Motor neuron (in vitro differentiated cells): ENCODE measurements at regions not wholly inside any gene's neighbourhood (a gene's known extent, or its start where the extent isn't known, plus 50 kb on each side); places are given as distances from the start of the nearest gene placed in this dataset.

Experiments used
- ATAC-seq, 8 experiments: fragments of 200-7000 bp; cut with Tn5 transposase; replicated peaks in 6 of 8; 2 replicates each; pipeline ENCODE4 v1.8.0; 2021; ENCODE audit warnings: mild to moderate bottlenecking in 8 of 8, moderate library complexity in 8 of 8
- H3K27ac ChIP-seq, 2 donors: fragments of 250-450 bp; sonication (Bioruptor Pico); 2 replicates each; pipeline ENCODE4 v1.9.0; 2021; ENCODE audit warnings: antibody characterized with exemption in 2 of 2, mild to moderate bottlenecking in 2 of 2, moderate library complexity in 1 of 2
- H3K4me1 ChIP-seq, 2 donors: fragments of 250-450 bp; sonication (Bioruptor Pico); replicated peaks in 1 of 2; 2 replicates each; pipeline ENCODE4 v1.6.1; 2021; ENCODE audit warnings: antibody characterized with exemption in 2 of 2, mild to moderate bottlenecking in 2 of 2, moderate library complexity in 1 of 2
- H3K4me3 ChIP-seq, 5 donors: fragments of 250-450 bp; sonication (Bioruptor Pico); 2 replicates each; pipeline ENCODE4 v1.9.0; 2021; ENCODE audit warnings: antibody characterized with exemption in 5 of 5, mild to moderate bottlenecking in 5 of 5, moderate library complexity in 4 of 5
- WGBS, 10 experiments: fragments of 450-650 bp; shearing (Covaris generic); methylation state at CpG; one replicate each; pipeline ENCODE4 v1.0.0; 2022; 5-methylcytosine and 5-hydroxymethylcytosine counted together
- in situ Hi-C, 9 experiments: fragments of 400-800 bp; cut with MboI; loops; one replicate each; pipeline ENCODE4 v1.15.0; 2021; ENCODE audit warnings: low sequenced_read_pairs in 9 of 9, low pct_unique_long_range_greater_than_20kb in 2 of 9; ENCODE audit not compliant: unreplicated experiment in 9 of 9

DNA sequence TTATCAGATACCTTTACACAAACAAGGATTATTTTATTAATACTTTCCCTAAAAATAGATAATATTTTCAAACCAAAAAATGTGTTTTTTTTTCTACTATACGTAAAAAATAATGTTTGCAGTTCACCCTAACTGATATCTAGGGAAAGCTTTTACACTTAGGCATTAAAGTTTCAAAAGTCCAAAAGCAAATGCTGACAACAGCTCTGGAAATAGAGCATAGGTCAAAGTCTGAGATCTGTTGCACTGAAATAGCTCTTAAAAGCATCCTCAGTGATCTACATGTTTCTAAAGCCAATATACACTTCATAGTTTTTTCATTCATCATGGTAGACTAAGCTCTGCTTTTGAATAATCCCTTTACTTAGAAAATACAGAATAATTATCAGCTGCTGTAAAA, 222.8 kb downstream of the TRAM1L1 start:
- ATAC-seq, result no peak
- Histone ChIP-seq H3K4me1 (no peaks in the 10 kb centered on the region), H3K4me3 (no peak overlapping the region), H3K27ac (no peak overlapping the region)
- 0 to 100% (median 78%) methylated on average over 1 of the region's 1 CpG; no CpG with 5 or more reads in 3 of the 10 experiments for WGBS, 10 experiments
- in situ Hi-C loops, result no loop called here

- no peak overlapping the region for H3K27ac ChIP-seq
- in situ Hi-C loops, result no loop called here
- no peak for ATAC-seq
- 0 to 100% (median 90%) methylated on average over 1 of the region's 1 CpG; no CpG with 5 or more reads in 1 of the 10 experiments for WGBS, 10 experiments
- no peaks in the 10 kb centered on the region for H3K4me1 ChIP-seq
- no peak overlapping the region for H3K4me3 ChIP-seq
Observed at GRCh38 chr4:116860891-116861290, 224.5 kb downstream of the TRAM1L1 start.

GRCh38 chr4:116849620-116850019, 235.8 kb downstream of the TRAM1L1 start:
- Histone ChIP-seq H3K27ac (no peak overlapping the region), H3K4me3 (no peak overlapping the region), H3K4me1 (no peaks in the 10 kb centered on the region)
- in situ Hi-C loops, result no loop called here
- peak in 1 of 8 experiments; percentile 19 for ATAC-seq

GRCh38 chr4:116847616-116848015, 237.8 kb downstream of the TRAM1L1 start:
- Histone ChIP-seq H3K4me1 (no peaks in the 10 kb centered on the region), H3K4me3 (no peak overlapping the region), H3K27ac (no peak overlapping the region)
- 0 to 100% (median 91%) methylated on average over 1 to 2 of the region's 2 CpGs for WGBS, 10 experiments
- in situ Hi-C loops, result no loop called here
- peak in 1 of 8 experiments; percentile 16 for ATAC-seq

GRCh38 chr4:116839826-116840225, 245.6 kb downstream of the TRAM1L1 start:
- ATAC-seq, result no peak
- Histone ChIP-seq H3K27ac (no peak overlapping the region), H3K4me3 (no peak overlapping the region), H3K4me1 (no peaks in the 10 kb centered on the region)
- in situ Hi-C loops, result no loop called here
- WGBS, 10 experiments, result 0 to 100% (median 84%) methylated on average over 1 to 5 of the region's 5 CpGs; no CpG with 5 or more reads in 1 of the 10 experiments

DNA sequence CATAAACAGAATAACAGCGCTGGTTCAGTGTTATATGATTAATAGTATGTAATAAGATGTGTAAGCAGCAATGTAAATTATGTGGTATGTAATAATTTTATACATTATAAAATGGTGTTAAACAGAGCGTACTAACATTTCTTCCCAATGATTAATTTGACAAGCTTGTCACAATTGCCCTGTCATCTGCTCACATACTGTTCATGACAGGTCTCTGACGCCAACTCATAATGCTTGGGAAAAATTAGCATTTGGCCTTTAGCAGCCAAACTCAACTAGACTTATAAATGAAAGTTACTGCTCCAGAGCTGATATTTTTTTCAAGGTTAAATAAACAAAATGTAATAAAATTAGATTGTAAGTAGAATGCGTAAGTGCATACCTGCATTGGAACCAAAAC, 246.8 kb downstream of the TRAM1L1 start:
- Histone ChIP-seq H3K27ac (no peak overlapping the region), H3K4me3 (no peak overlapping the region), H3K4me1 (no peaks in the 10 kb centered on the region)
- WGBS, 10 experiments, result 18 to 100% (median 92%) methylated on average over 1 to 4 of the region's 4 CpGs
- in situ Hi-C loops, result no loop called here
- no peak for ATAC-seq

DNA sequence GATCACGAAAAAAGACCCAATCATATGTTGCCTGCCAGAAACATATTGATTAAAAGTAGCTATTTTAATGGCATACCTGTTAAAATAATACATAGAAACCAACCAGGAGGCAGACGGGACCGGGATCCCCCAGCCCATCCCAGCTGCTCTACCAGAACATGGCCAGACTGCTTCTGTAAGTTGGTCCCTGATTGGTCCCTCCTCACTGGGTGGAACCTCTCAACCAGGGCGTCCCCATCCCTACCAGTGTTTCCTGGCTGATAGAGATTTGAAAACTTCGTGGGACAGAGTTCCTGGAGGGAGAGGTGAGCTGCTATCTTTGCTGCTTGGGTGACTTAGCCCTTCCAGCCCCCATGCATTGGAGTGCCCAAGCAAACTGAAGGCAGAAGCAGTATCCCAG, 256.2 kb downstream of the TRAM1L1 start:
- Histone ChIP-seq H3K4me3 (no peak overlapping the region), H3K4me1 (no peaks in the 10 kb centered on the region), H3K27ac (no peak overlapping the region)
- in situ Hi-C loops, result no loop called here
- 0 to 100% (median 84%) methylated on average over 1 to 4 of the region's 5 CpGs for WGBS, 10 experiments
- no peak for ATAC-seq

DNA sequence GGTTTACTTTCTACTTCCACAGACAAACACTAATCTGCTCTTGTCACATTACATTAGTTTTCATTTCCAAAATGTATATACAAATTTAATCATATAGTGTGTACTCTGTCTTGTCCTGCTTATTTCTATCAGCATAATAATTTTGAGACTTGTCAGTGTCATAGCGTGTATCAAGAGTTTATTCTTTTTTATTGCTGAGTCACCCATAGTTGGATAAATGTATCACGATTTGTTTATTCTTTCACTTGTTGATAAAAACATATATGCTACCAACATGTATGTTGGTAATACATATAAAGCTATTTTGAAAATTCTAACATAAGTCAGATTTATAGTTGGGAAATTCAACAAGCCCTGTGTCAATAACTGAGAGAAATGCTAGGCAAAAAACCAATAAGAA, 261.2 kb downstream of the TRAM1L1 start:
- 0 to 100% (median 84%) methylated on average over 1 to 2 of the region's 2 CpGs for WGBS, 10 experiments
- H3K27ac ChIP-seq, result no peak overlapping the region
- in situ Hi-C loops, result no loop called here

DNA sequence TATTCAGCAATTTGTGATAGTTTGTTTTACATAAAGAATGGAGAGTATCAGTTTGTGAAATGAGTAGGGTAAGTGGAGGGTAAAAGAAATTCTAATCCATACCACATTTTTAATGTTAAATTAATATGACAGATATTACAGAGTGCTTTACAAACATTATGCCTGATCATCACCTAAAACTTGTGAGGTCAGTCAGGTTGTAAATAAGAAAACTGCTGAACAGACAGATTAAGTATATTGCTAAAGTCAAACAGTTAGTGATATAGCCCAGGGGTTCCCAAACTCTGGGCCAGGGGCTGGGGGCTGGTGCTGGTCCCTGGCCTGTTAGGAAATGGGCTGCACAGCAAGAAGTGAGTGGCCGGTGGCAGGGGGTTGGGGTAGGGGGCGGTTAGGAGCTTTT, 273.6 kb downstream of the TRAM1L1 start:
- H3K4me3 ChIP-seq, result no peak overlapping the region
- 0 to 92% methylated on average over 2 of the region's 2 CpGs; no CpG with 5 or more reads in 8 of the 10 experiments for WGBS, 10 experiments
- no peak for ATAC-seq

More for the DNA sequence above, 261.2 kb downstream of the TRAM1L1 start:
- no peak for ATAC-seq
- Histone ChIP-seq H3K4me3 (no peak overlapping the region), H3K4me1 (no peaks in the 10 kb centered on the region)

GRCh38 chr4:116796022-116796421, 289.4 kb downstream of the TRAM1L1 start:
- no peak for ATAC-seq
- in situ Hi-C loops, result no loop called here
- Histone ChIP-seq H3K4me1 (no peaks in the 10 kb centered on the region), H3K27ac (no peak overlapping the region), H3K4me3 (no peak overlapping the region)
- 0 to 92% (median 63%) methylated on average over 1 to 2 of the region's 2 CpGs; no CpG with 5 or more reads in 2 of the 10 experiments for WGBS, 10 experiments

More for the DNA sequence above, 273.6 kb downstream of the TRAM1L1 start:
- in situ Hi-C loops, result no loop called here
- no peak overlapping the region for H3K27ac ChIP-seq
- no peaks in the 10 kb centered on the region for H3K4me1 ChIP-seq

GRCh38 chr4:116788723-116789122, 296.7 kb downstream of the TRAM1L1 start:
- no peaks in the 10 kb centered on the region for H3K4me1 ChIP-seq
- WGBS, 10 experiments, result 20 to 100% (median 80%) methylated on average over 1 to 2 of the region's 2 CpGs; no CpG with 5 or more reads in 5 of the 10 experiments
- no peak overlapping the region for H3K4me3 ChIP-seq
- no peak overlapping the region for H3K27ac ChIP-seq
- in situ Hi-C loops, result no loop called here
- no peak for ATAC-seq

- no peak overlapping the region for H3K27ac ChIP-seq
- no peak for ATAC-seq
- no peaks in the 10 kb centered on the region for H3K4me1 ChIP-seq
- H3K4me3 ChIP-seq, result no peak overlapping the region
- in situ Hi-C loops, result no loop called here
- 0 to 71% (median 43%) methylated on average over 1 of the region's 1 CpG; no CpG with 5 or more reads in 3 of the 10 experiments for WGBS, 10 experiments
Observed at GRCh38 chr4:116755051-116755450, 330.3 kb downstream of the TRAM1L1 start.

DNA sequence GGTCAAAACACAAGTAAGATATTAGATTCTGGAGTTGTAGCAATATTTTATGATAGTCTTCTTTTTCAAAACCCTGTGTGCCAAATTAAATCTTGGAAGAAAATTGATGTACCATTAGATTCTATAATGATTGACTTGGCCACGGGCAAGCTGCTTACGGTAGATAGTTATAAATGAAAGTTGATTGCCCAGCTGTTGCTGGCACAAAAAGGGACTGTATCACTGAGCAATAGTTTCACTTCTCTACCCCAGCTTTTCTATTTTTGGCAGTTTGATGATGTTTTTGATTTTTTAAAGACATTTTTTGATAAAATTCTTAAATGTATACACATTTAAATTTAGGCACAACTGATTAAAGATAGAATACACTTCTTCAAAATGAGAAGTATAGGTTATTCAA, 333.3 kb downstream of the TRAM1L1 start:
- 0 to 100% (median 83%) methylated on average over 1 to 2 of the region's 2 CpGs; no CpG with 5 or more reads in 1 of the 10 experiments for WGBS, 10 experiments
- ATAC-seq, result no peak
- H3K4me3 ChIP-seq, result no peak overlapping the region
- H3K27ac ChIP-seq, result no peak overlapping the region
- in situ Hi-C loops, result no loop called here
- H3K4me1 ChIP-seq, result no peaks in the 10 kb centered on the region

DNA sequence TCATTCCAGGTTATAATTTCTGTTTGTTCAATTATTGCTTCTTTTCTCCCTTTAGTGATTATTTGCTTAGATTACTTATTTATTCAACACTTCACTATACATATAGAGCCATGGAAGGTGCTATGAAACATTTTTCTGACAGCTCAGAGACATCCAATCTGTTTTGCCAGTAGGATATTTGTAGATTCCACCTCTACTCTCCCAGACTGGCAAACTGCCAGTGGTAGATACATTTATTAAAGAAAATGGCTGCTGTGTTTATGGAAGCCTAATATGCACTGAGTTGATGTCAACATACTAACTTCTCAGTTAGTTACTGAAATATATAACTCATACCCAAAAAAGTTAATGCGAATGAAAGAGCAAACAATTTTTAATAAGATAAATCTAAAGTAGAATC, 348.6 kb downstream of the TRAM1L1 start:
- WGBS, 10 experiments, result 14 to 100% (median 69%) methylated on average over 1 of the region's 1 CpG; no CpG with 5 or more reads in 2 of the 10 experiments
- Histone ChIP-seq H3K4me1 (no peaks in the 10 kb centered on the region), H3K4me3 (no peak overlapping the region), H3K27ac (no peak overlapping the region)
- ATAC-seq, result no peak
- in situ Hi-C loops, result no loop called here
